ENCODE measurements at regions not wholly inside any gene's neighbourhood (a gene's known extent, or its start where the extent isn't known, plus 50 kb on each side); places are given as distances from the start of the nearest gene placed in this dataset.
"Not testable (repeated sequence)": the region's sequence is repeated elsewhere in the genome, so short reads cannot be mapped to it uniquely, and the experiment has no call there.

- no peak for DNase-seq
These were observed 599.6 kb upstream of the LCORL start for GRCh38 chr4:18621186-18621585.

GRCh38 chr4:18616720-18617119 lies 595.2 kb upstream of the LCORL start:
- no peak for DNase-seq

- peak; percentile 2 for DNase-seq
These were observed 589.5 kb upstream of the LCORL start for GRCh38 chr4:18611026-18611425.

DNA sequence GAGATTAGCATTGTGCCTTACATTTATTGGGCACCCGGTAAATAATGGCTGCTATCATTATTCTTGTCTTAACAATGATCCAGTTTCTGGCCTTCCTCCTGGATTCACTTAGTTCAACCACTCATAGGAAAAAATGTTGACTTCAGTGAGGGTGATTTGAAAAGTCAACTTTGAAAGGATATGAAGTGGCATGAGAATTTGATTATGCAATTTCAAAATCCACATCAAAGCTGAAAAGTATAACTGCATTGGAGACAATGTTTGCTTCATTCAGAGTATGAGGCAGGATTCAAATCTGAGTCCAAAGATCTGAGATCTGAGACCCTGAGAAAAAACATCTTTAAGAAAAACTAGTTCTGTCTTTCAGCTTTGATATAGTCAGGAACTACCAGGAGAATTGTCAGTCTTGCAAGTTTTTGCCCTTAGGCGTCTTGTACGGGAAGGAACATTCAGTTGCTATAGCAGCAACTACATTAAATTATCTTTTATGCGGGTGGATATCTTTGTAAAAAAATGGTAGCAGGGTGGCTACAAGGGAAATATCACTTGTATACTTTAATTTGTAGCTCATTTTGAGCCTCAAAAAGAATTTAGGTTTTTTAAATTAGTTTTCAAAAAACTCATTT lies 587.5 kb upstream of the LCORL start:
- no peak for DNase-seq

DNA sequence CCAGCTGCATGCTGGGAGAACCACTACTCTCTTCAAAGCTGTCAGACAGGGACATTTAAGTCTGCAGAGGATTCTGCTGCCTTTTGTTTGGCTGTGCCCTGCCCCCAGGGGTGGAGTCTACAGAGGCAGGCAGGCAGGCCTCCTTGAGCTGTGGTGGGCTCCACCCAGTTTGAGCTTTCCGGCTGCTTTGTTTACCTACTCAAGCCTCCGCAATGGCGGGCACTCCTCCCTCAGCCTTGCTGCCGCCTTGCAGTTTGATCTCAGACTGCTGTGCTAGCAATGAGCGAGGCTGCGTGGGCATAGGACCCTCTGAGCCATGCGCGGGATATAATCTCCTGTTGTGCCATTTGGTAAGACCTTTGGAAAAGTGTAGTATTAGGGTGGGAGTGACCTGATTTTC lies 581.1 kb upstream of the LCORL start:
- DNase-seq, result not testable (repeated sequence)

DNA sequence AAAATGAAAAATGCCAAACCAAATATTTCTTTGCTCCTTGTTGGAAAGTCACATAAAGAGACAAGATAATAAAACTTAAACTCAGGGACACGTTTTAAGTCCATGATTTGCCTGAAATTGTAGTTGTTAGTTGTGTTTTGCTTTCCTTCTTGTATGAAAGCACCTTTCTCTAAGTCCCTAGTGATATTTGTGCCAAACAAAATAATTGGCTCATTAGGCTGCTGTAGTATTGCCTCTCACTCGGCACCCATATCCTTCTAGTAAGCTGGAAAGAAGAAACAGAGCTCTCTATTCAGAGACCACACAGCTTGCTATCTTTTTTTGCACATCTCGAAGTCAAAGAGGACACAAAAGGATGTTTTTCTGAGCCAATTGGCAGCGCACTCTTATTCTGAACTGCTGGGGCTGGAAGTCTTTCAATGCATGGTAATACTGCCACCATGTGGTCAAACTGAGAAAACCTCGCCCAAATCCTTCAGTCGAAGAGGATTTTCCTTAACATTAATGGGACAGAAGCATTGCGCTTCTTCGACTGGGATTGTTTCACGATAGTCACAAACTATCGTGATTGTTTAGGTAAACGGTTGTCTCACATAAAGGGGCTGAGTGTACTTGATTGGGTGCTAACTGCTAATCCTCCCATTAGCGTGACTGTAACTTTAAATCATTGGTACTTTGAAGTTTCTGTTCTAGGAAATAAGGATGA lies 571.9 kb upstream of the LCORL start:
- peak; percentile 81 for DNase-seq

DNA sequence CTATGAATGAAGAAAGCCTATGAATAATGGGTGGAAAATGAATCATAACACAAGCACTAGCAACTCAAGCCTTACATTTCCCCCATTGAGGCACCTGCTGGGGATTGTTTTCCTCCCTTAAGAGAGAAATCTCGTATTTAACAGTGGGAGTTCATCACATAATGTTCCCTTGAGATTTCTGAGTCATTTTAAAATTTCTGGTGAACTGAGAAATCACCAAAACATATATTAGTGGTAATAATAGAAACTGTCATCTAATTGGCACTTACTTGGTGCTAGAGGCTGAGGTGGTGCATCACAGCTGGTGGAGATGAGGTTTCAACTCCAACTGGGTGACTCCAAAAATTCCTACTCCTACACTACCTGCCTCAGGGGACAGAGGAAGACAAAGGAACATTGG lies 561.3 kb upstream of the LCORL start:
- no peak for DNase-seq

DNA sequence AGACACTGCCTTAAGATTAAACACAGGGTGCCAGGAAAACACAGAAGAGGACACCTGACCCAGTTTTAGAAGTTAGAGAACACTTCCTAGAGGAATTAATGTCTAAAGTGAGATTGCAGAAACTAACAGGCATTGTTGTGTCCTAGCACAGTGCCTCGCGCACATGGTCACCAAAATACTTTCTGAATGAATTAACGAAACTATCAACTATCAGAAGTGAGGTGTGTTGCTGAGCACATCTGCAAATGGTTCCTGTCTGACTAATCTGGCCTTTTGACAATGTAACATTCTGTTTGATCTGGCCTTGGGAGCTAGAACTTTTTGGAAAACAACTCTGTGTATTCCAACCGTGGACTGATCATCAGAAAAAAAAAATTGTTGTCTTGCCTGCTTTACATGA lies 556.8 kb upstream of the LCORL start:
- DNase-seq, result no peak

DNA sequence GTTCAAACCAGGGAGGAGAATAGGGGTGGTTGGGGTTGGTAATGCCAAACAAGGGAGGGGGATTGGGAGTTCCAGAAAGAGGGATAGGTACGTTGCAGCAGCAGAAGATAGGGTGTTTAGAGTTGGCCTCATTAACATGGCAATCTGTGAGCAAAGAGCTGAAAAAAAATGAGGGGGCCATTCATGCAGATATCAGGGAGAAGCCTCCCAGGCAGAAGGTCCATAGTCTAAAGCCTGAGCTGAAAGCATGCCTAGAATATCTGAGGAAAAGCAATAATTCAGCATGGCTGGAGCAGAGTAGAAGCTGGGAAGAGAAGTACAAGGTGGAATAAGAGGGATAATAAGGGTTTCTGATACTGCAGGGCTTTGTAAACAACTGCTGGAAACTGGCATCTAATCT lies 550.9 kb upstream of the LCORL start:
- no peak for DNase-seq

GRCh38 chr4:18571301-18571761 lies 549.8 kb upstream of the LCORL start:
- no peak for DNase-seq

GRCh38 chr4:18570370-18570769 lies 548.8 kb upstream of the LCORL start:
- DNase-seq, result no peak

GRCh38 chr4:18568600-18568999 lies 547.0 kb upstream of the LCORL start:
- no peak for DNase-seq

- no peak for DNase-seq
These were observed 545.6 kb upstream of the LCORL start for GRCh38 chr4:18566970-18567799.

DNA sequence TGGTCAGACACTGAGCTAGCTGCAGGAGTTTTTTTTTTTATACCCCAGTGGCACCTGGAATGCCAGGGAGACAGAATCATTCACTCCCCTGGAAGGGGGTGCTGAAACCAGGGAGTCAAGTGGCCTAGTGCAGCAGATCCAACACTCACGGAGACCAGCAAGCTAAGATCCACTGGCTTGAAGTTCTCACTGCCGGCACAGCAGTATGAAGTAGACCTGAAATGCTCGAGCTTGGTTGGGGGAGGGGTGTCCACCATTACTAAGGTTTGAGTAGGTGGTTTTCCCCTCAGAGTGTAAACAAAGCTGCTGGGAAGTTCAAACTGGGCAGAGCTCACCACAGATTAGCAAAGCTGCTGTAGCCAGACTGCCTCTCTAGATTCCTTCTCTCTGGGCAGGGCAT lies 537.9 kb upstream of the LCORL start:
- DNase-seq, result no peak

GRCh38 chr4:18556402-18556801 lies 534.8 kb upstream of the LCORL start:
- no peak for DNase-seq

GRCh38 chr4:18540349-18540748 lies 518.8 kb upstream of the LCORL start:
- no peak for DNase-seq

DNA sequence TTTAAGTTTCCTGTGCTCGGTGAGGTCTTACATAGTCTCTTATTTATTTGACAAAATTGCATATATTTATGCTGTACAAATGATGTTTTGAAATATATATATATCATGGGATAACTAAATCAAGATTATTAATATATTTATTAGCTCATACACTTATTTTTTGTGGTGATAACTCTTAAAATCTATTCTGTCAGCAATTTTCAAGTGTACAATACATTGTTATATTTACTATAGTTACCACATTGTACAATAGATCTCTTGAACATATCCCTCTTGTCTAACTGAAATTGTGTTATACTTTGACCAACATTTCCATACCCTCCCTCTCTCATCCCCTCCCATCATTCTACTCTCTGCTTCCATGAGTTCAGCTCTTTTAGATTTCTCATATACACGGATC lies 516.6 kb upstream of the LCORL start:
- DNase-seq, result no peak

DNA sequence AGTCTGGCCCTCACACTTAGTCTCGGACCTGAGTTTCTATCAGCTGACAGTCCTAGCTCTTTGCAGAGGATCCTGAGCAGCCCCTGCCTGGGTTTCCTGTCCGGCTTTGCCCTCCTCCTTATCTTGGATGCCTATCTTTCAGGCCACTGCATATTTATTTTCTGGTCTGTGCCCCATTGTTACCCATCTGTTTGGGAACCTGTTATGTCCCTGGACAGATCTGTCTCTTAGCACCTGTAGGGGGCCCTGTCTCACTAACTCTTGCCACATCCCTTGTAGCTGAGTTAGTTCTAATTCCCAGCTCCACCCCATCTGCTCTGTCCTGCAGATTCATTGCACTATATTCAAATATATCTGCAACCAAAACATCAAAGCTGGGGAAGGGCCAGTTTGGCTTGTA lies 514.9 kb upstream of the LCORL start:
- no peak for DNase-seq

GRCh38 chr4:18535948-18536347 lies 514.4 kb upstream of the LCORL start:
- no peak for DNase-seq

DNA sequence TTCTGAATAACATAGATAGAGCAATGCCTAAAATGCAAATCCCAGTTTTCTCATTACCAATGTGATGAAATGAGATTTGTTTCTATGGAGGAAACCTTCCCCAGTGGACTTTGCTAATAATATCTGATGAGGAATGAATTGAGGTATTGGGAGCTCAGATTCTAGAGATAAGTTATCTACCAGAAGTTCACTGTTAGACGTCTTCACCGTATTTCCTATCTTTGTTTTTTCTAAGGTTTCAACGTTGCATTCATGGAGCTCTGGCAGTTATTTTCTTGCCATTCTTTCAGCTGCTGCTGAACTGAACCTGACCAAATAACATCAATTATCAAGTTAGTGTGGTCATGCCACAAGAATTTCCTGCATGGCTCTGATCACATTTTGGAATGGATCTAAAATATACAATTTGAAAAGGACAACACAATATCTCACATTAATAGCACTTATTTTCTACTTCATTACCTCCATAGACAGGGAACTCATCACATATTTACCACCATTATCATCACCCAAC lies 511.8 kb upstream of the LCORL start:
- DNase-seq, result no peak

DNA sequence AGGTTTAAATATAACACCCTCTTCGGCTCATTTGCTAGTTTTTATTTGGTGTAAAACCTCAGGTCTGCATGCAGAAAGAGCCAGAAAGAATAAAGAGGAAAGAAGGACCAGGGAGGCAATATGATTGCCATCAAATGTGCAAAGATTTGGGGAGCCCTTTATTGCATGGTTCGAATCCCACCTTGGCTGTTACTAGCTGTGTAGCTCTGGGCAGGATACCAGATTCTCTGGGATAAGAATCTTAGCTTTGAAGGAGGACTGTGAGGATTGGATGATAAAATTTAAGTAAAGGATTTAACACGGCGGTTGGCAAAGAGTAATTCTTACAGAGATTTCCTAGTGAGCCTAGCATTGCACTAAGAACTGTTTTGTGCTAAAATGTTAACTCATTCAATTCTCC lies 510.2 kb upstream of the LCORL start:
- no peak for DNase-seq

GRCh38 chr4:18529482-18529881 lies 507.9 kb upstream of the LCORL start:
- no peak for DNase-seq

GRCh38 chr4:18524667-18525066 lies 503.1 kb upstream of the LCORL start:
- no peak for DNase-seq

DNA sequence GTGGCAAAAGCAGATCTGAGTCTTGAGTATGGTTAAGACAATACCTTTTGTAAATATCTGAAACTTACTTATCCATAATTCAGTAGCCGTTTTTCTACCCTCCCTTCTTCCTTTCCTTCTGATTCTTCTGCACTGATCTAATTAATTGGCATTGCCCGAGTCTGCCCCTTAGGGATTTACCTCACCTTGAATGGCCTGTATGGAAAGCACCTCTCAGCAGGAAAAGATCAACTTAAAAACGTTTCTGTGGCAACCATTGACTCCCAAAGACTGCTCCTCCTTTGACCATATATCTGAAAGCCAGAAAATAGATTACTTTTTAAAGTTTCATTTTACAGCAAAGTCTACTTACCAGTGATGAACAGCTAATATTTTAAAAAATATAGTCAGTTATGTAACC lies 496.5 kb upstream of the LCORL start:
- no peak for DNase-seq
